IMR-90 (cell line): ENCODE measurements at regions not wholly inside any gene's neighbourhood (a gene's known extent, or its start where the extent isn't known, plus 50 kb on each side); places are given as distances from the start of the nearest gene placed in this dataset.

Experiments used
- CTCF ChIP-seq: conservative IDR thresholded peaks from 2 replicates; pipeline ENCODE4 v1.5.1; 2012; ENCODE audit warnings: mild to moderate bottlenecking, low read depth, low read length, improper control_type of control experiment
- ELK1 ChIP-seq: fragments of 150-350 bp; IDR thresholded peaks from 2 replicates; pipeline ENCODE4 v1.6.1; 2016; ENCODE audit warnings: low read depth, mild to moderate bottlenecking, low read length, moderate library complexity, borderline replicate concordance
- POLR2A ChIP-seq: IDR thresholded peaks from 2 replicates; pipeline ENCODE4 v1.6.1; 2012; ENCODE audit warnings: mild to moderate bottlenecking, low read depth, low read length

GRCh38 chr5:57741336-57741735, 258.7 kb upstream of the ACTBL2 start:
- TF ChIP-seq ELK1 (no peak), CTCF (no peak), POLR2A (no peak)
